HCT116 (cell line): ENCODE measurements at regions not wholly inside any gene's neighbourhood (a gene's known extent, or its start where the extent isn't known, plus 50 kb on each side); places are given as distances from the start of the nearest gene placed in this dataset.

ENCODE experiments used
- ATAC-seq: fragments of 200-7000 bp; cut with Tn5 transposase; 2 replicates; pipeline ENCODE4 v1.9.1; 2020; ENCODE audit warnings: mild to moderate bottlenecking, moderate library complexity
- BruUV-seq: library from RNA; stranded (reverse); fragments of 400-500 nt; replicated peaks from 2 replicates; lab custom pipeline; 2021; lab: Mats Ljungman, UMichigan
- CTCF ChIA-PET: fragments of 300-600 bp; sonication (Branson Sonifier 250); formaldehyde crosslinking; loops from one replicate; lab custom pipeline; 2021; ENCODE audit warnings: antibody characterized with exemption; lab: Charles Lee
- POLR2A ChIA-PET: fragments of 300-600, 350-600 bp; sonication (Branson Sonifier 250); formaldehyde crosslinking; loops from one replicate; lab custom pipeline; 2021; ENCODE audit warnings: antibody characterized with exemption; lab: Charles Lee
- RAD21 ChIA-PET, 2 experiments: fragments of 300-600 bp; sonication (Branson Sonifier 250); formaldehyde crosslinking; loops; one replicate each; lab custom pipeline; 2023; ENCODE audit warnings: low total read pairs in 2 of 2; ENCODE audit not compliant: uncharacterized antibody in 2 of 2, unreplicated experiment in 2 of 2, low non-redundant PET in 1 of 2; lab: Charles Lee
- DNase-seq: peaks from one replicate; pipeline ENCODE4 v3.0.0-alpha.2; 2010; ENCODE audit warnings: low read depth, low spot score
- H2AFZ ChIP-seq: fragments of 200-600 bp; shearing (Covaris generic), sonication (generic); 2 replicates; pipeline ENCODE4 v1.6.1; 2017; ENCODE audit warnings: low read depth, mixed run types, mixed read lengths, antibody characterized with exemption, low read length; ENCODE audit not compliant: poor library complexity, severe bottlenecking
- H3K27ac ChIP-seq: 2 replicates; pipeline ENCODE4 v1.5.1; 2012; ENCODE audit warnings: low read depth, low read length
- H3K27me3 ChIP-seq: fragments of 200-600 bp; sonication (generic); 2 replicates; pipeline ENCODE4 v1.6.1; 2016; ENCODE audit warnings: mixed run types, low read length, mixed read lengths; ENCODE audit not compliant: insufficient read depth
- H3K36me3 ChIP-seq, 2 experiments: fragments of 200-500 bp in 1 of 2; fragments of 200-600 bp in 1 of 2; sonication (Bioruptor generic) in 1 of 2; sonication (generic) in 1 of 2; 2 replicates each; pipeline versions ENCODE4 v1.5.1 to v1.6.1; 2014 to 2016; ENCODE audit warnings: low read length in 2 of 2, inconsistent platforms in 1 of 2, mixed read lengths in 1 of 2, mixed run types in 1 of 2; ENCODE audit not compliant: insufficient read depth in 2 of 2, control insufficient read depth in 1 of 2
- H3K4me1 ChIP-seq, 2 experiments: fragments of 200-600 bp in 1 of 2; sonication (generic) in 1 of 2; 2 replicates each; pipeline versions ENCODE4 v1.5.1 to v1.6.1; 2012 to 2017; ENCODE audit warnings: low read length in 2 of 2, inconsistent platforms in 1 of 2, mild to moderate bottlenecking in 1 of 2, mixed read lengths in 1 of 2, mixed run types in 1 of 2, moderate library complexity in 1 of 2; ENCODE audit not compliant: insufficient read depth in 2 of 2, control insufficient read depth in 1 of 2
- H3K4me2 ChIP-seq: fragments of 200-600 bp; sonication (generic); 2 replicates; pipeline ENCODE4 v1.6.1; 2017; ENCODE audit warnings: mixed run types, low read length, mixed read lengths
- H3K4me3 ChIP-seq, 2 experiments: fragments of 200-600 bp in 1 of 2; sonication (generic) in 1 of 2; replicated peaks in 1 of 2; 2 replicates each; pipeline ENCODE4 v1.5.1; 2011 to 2016; ENCODE audit warnings: low read length in 2 of 2, control low read depth in 1 of 2, low read depth in 1 of 2, mild to moderate bottlenecking in 1 of 2, mixed read lengths in 1 of 2, mixed run types in 1 of 2
- H3K79me2 ChIP-seq: fragments of 200-600 bp; sonication (generic); 2 replicates; pipeline ENCODE4 v1.6.1; 2017; ENCODE audit warnings: mild to moderate bottlenecking, mixed run types, low read length, moderate library complexity, mixed read lengths; ENCODE audit not compliant: insufficient read depth
- H3K9ac ChIP-seq: fragments of 200-600 bp; sonication (generic); 2 replicates; pipeline ENCODE4 v1.6.1; 2016; ENCODE audit warnings: low read length, mixed read lengths
- H3K9me2 ChIP-seq: fragments of 200-600 bp; sonication (generic), shearing (Covaris generic); 2 replicates; pipeline ENCODE4 v1.6.1; 2017; ENCODE audit warnings: mixed run types, mild to moderate bottlenecking, moderate library complexity; ENCODE audit not compliant: insufficient read depth
- H3K9me3 ChIP-seq, 2 experiments: fragments of 200-500 bp in 1 of 2; fragments of 200-600 bp in 1 of 2; sonication (Bioruptor generic) in 1 of 2; sonication (generic) in 1 of 2; 2 replicates each; pipeline ENCODE4 v1.6.1; 2014 to 2017; ENCODE audit warnings: low read length in 2 of 2, mixed read lengths in 2 of 2, inconsistent platforms in 1 of 2, low read depth in 1 of 2, mild to moderate bottlenecking in 1 of 2, mixed run types in 1 of 2, moderate library complexity in 1 of 2; ENCODE audit not compliant: control insufficient read depth in 1 of 2, insufficient read depth in 1 of 2
- H4K20me1 ChIP-seq: fragments of 200-600 bp; sonication (generic), shearing (Covaris generic); 2 replicates; pipeline ENCODE4 v1.6.1; 2017; ENCODE audit warnings: mixed run types, mild to moderate bottlenecking, moderate library complexity; ENCODE audit not compliant: insufficient read depth
- ATF3 ChIP-seq: IDR thresholded peaks from 2 replicates; pipeline ENCODE4 v1.6.1; 2012
- CTCF ChIP-seq, 3 experiments: fragments of 200-600 bp in 1 of 3; sonication (generic) in 1 of 3; IDR thresholded peaks in 2 of 3; conservative IDR thresholded peaks in 1 of 3; 2 replicates each; pipeline ENCODE4 v1.5.1; 2012 to 2017; ENCODE audit warnings: low read depth in 2 of 3, low read length in 2 of 3, antibody characterized with exemption in 1 of 3, borderline replicate concordance in 1 of 3, control low read depth in 1 of 3, mild to moderate bottlenecking in 1 of 3, mixed read lengths in 1 of 3, mixed run types in 1 of 3, moderate library complexity in 1 of 3; ENCODE audit not compliant: insufficient read depth in 1 of 3
- EGR1 ChIP-seq: IDR thresholded peaks from 2 replicates; pipeline ENCODE4 v1.6.1; 2012; ENCODE audit warnings: low read depth
- ELF1 ChIP-seq: IDR thresholded peaks from 2 replicates; pipeline ENCODE4 v1.6.1; 2012; ENCODE audit warnings: low read depth, borderline replicate concordance
- EZH2phosphoT487 ChIP-seq: fragments of 200-600 bp; IDR thresholded peaks from 2 replicates; pipeline ENCODE4 v1.6.1; 2018; ENCODE audit warnings: antibody characterized with exemption, borderline replicate concordance
- POLR2A ChIP-seq: IDR thresholded peaks from 2 replicates; pipeline ENCODE4 v1.7.0; 2011; ENCODE audit warnings: borderline replicate concordance; ENCODE audit not compliant: insufficient read depth, insufficient read length; ENCODE audit errors: extremely low read depth
- REST ChIP-seq: IDR thresholded peaks from 2 replicates; pipeline ENCODE4 v1.6.1; 2012; ENCODE audit warnings: low read depth
- YY1 ChIP-seq: IDR thresholded peaks from 2 replicates; pipeline ENCODE4 v1.6.1; 2011; ENCODE audit warnings: low read length, low read depth, moderate library complexity, mild to moderate bottlenecking; ENCODE audit not compliant: insufficient replicate concordance; ENCODE audit errors: extremely low read depth
- ZBTB33 ChIP-seq: IDR thresholded peaks from 2 replicates; pipeline ENCODE4 v1.6.1; 2011; ENCODE audit warnings: mild to moderate bottlenecking, low read length, moderate library complexity; ENCODE audit not compliant: insufficient replicate concordance; ENCODE audit errors: extremely low read depth
- ZNF274 ChIP-seq: fragments of 200-500 bp; sonication (Bioruptor generic); IDR thresholded peaks from 2 replicates; pipeline ENCODE4 v1.6.1; 2014; ENCODE audit warnings: mild to moderate bottlenecking, low read depth, low read length, inconsistent platforms
- intact Hi-C: fragments of 100-400 bp; cut with micrococcal nuclease; formaldehyde crosslinking; loops from 2 replicates; pipeline ENCODE4 v1.10.0; 2022

- POLR2A ChIA-PET, result no interaction called here
- RAD21 ChIA-PET, result no interaction called here
- ATAC-seq, result no peak
- H3K4me1 ChIP-seq, result no peaks in the 10 kb centered on the region
- H4K20me1 ChIP-seq, result no peaks in the 10 kb centered on the region
- no peaks in the 10 kb centered on the region for H3K27me3 ChIP-seq
- no peak for TF ChIP-seq CTCF (IDR thresholded peaks at IDR 0.05 in 2 of 3, conservative IDR thresholded peaks at IDR 0.05 in 1 of 3; ENCODE audit: borderline replicate concordance in 1 of 3, insufficient read depth in 1 of 3, low read depth in 2 of 3, low read length in 2 of 3)
- no peak for TF ChIP-seq EZH2phosphoT487
- no peak for TF ChIP-seq ZBTB33
- TF ChIP-seq YY1, result no peak
- TF ChIP-seq ELF1, result no peak
- TF ChIP-seq REST, result no peak
- no peak for TF ChIP-seq POLR2A
- TF ChIP-seq ATF3, result no peak
- TF ChIP-seq ZNF274, result no peak
- no peak for TF ChIP-seq EGR1
- no peaks in the 10 kb centered on the region for H3K36me3 ChIP-seq
- CTCF ChIA-PET, result no interaction called here
- no peak overlapping the region for H3K9ac ChIP-seq
- no peak overlapping the region for H3K4me2 ChIP-seq
- intact Hi-C loops, result loop anchor here (5.0 kb wide), 1 partner anchor 52 kb away; no protein-coding TSS in a partner anchor
- DNase-seq, result no peak
- H3K4me3 ChIP-seq, result no peak overlapping the region
- H3K9me2 ChIP-seq, result no peaks in the 10 kb centered on the region
- 0 out of 4 replicates have a peak, but pooled peaks cover 0 to 3% of the 10 kb centered on the region in 2 experiments for H3K9me3 ChIP-seq
- H3K27ac ChIP-seq, result no peak overlapping the region
- no TSS peak for BruUV-seq
- H2AFZ ChIP-seq, result no peak overlapping the region
- H3K79me2 ChIP-seq, result no peaks in the 10 kb centered on the region
Measured at GRCh38 chr9:78725503-78725902, 428.6 kb downstream of the PSAT1 start.
